OCI-LY1 (cell line): ENCODE measurements at regions not wholly inside any gene's neighbourhood (a gene's known extent, or its start where the extent isn't known, plus 50 kb on each side); places are given as distances from the start of the nearest gene placed in this dataset.

ENCODE experiments used
- CTCF ChIP-seq: fragments of 200-600 bp; sonication (generic), shearing (Covaris generic); IDR thresholded peaks from 2 replicates; pipeline ENCODE4 v1.5.1; 2017; ENCODE audit warnings: mild to moderate bottlenecking, antibody characterized with exemption, low read length, moderate library complexity, mixed read lengths
- EZH2 ChIP-seq: fragments of 200-600 bp; sonication (generic), shearing (Covaris generic); IDR thresholded peaks from 2 replicates; pipeline ENCODE4 v1.8.0; 2017; ENCODE audit warnings: borderline replicate concordance, mixed run types, mild to moderate bottlenecking, antibody characterized with exemption, low read length, moderate library complexity, mixed read lengths

GRCh38 chr18:993560-993959 is 88.9 kb downstream of the ADCYAP1 start:
- no peak for TF ChIP-seq CTCF
- TF ChIP-seq EZH2: no peak
